GM21360 (cell line): ENCODE measurements at regions not wholly inside any gene's neighbourhood (a gene's known extent, or its start where the extent isn't known, plus 50 kb on each side); places are given as distances from the start of the nearest gene placed in this dataset.
"Not testable (repeated sequence)": the region's sequence is repeated elsewhere in the genome, so short reads cannot be mapped to it uniquely, and the experiment has no call there.

ENCODE experiments used
- ATAC-seq: cut with Tn5 transposase; IDR thresholded peaks from one replicate; pipeline ENCODE4 v1.9.1; 2021; ENCODE audit warnings: mild to moderate bottlenecking, moderate library complexity; ENCODE audit not compliant: unreplicated experiment

GRCh38 chr10:8128511-8128910 is 74.0 kb downstream of the GATA3 start:
- ATAC-seq: no peak

GRCh38 chr10:8129438-8129837 is 75.0 kb downstream of the GATA3 start:
- ATAC-seq: no peak

- ATAC-seq: peak; percentile 66
Observed at GRCh38 chr10:8130973-8131911, 76.8 kb downstream of the GATA3 start.

- peak; percentile 62 for ATAC-seq
Observed at GRCh38 chr10:8133146-8133545, 78.7 kb downstream of the GATA3 start.

- ATAC-seq: no peak
Observed at GRCh38 chr10:8136736-8137135, 82.2 kb downstream of the GATA3 start.

- no peak for ATAC-seq
Observed at GRCh38 chr10:8137272-8137681, 82.8 kb downstream of the GATA3 start.

GRCh38 chr10:8137726-8138125 is 83.2 kb downstream of the GATA3 start:
- no peak for ATAC-seq

GRCh38 chr10:8138471-8138870 is 84.0 kb downstream of the GATA3 start:
- ATAC-seq: no peak

GRCh38 chr10:8144496-8144895 is 90.0 kb downstream of the GATA3 start:
- ATAC-seq: no peak

- no peak for ATAC-seq
Observed at GRCh38 chr10:8146650-8147049, 92.2 kb downstream of the GATA3 start.

GRCh38 chr10:8149991-8150390 is 95.5 kb downstream of the GATA3 start:
- ATAC-seq: no peak

- ATAC-seq: no peak
Observed at GRCh38 chr10:8150401-8150905, 96.0 kb downstream of the GATA3 start.

GRCh38 chr10:8151086-8151485 is 96.6 kb downstream of the GATA3 start:
- ATAC-seq: no peak

GRCh38 chr10:8156918-8157317 is 102.4 kb downstream of the GATA3 start:
- ATAC-seq: no peak

GRCh38 chr10:8158193-8159071 is 103.9 kb downstream of the GATA3 start:
- ATAC-seq: no peak

- ATAC-seq: no peak
Observed at GRCh38 chr10:8159341-8160165, 105.1 kb downstream of the GATA3 start.

- ATAC-seq: no peak
Observed at GRCh38 chr10:8163824-8164223, 109.3 kb downstream of the GATA3 start.

- not testable (repeated sequence) for ATAC-seq
Observed at GRCh38 chr10:8164640-8165039, 110.2 kb downstream of the GATA3 start.

- ATAC-seq: no peak
Observed at GRCh38 chr10:8168836-8169235, 114.3 kb downstream of the GATA3 start.

- no peak for ATAC-seq
Observed at GRCh38 chr10:8171008-8171407, 116.5 kb downstream of the GATA3 start.

- ATAC-seq: no peak
Observed at GRCh38 chr10:8172604-8173003, 118.1 kb downstream of the GATA3 start.
